ENCODE measurements at regions not wholly inside any gene's neighbourhood (a gene's known extent, or its start where the extent isn't known, plus 50 kb on each side); places are given as distances from the start of the nearest gene placed in this dataset.

DNA sequence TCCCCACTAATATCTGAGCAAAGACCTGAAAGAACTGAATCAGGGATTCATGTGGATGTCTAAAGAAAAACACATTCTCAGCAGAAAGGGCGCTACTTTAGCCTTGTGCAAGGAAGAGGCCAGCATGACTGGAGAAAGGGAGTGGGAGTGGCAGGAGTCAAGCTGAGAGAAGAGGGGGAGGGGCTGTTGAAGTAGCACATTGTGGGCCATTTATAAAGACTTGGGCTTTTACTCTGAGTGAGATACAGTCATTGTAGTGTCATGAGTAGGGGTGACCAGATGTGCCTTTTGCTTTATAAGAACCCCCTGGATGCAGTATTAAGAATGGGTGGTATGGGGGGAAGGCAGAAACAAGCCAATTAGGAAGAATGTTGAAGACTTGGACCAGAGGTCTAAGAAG, 452.8 kb downstream of the ENC1 start:
- no peak for DNase-seq (ENCODE audit: low spot score)

GRCh38 chr5:74186356-74187315, 453.9 kb downstream of the ENC1 start:
- DNase-seq (ENCODE audit: low spot score): no peak

GRCh38 chr5:74185599-74185998, 454.9 kb downstream of the ENC1 start:
- no peak for DNase-seq (ENCODE audit: low spot score)

GRCh38 chr5:74184649-74185048, 455.9 kb downstream of the ENC1 start:
- DNase-seq (ENCODE audit: low spot score): no peak

DNA sequence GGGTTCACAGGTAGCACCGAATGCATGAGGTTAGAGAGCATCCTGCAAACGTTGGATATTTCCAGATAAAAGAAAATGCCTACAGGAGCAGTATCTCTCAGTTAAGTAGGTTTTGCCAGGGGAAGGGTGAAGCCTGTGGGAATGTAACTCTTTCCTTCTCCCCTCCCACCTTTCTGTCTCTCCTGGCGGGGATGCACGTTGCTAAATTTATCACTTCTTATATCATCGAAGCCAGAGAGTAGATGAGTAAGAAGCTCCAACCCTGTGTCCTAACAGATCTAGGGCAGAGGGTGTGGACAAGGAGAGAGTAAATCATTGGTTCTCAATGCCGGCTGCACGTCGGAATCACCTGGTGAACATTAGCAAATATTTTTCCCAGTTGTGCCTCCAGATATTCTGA, 457.5 kb downstream of the ENC1 start:
- no peak for DNase-seq (ENCODE audit: low spot score)

DNA sequence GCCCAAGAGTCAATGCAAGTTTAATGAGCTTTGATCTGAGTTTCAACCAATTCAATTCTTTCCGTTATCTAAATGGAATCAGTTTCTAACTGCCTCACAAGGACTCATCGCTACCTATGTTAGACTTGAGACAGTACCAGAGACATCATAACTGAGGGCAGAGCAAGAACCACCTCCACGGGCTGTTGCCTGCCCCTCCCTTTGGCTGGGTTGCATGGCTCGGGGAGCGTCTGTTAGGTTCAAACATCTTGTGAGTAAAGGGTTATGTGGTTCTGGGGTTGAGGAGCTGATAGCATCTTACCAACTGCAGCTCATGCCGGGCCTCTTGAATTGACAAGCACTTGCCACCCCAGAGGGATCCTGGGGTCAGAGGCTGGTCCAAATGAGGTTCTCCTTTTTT, 457.9 kb downstream of the ENC1 start:
- DNase-seq (ENCODE audit: low spot score): no peak

DNA sequence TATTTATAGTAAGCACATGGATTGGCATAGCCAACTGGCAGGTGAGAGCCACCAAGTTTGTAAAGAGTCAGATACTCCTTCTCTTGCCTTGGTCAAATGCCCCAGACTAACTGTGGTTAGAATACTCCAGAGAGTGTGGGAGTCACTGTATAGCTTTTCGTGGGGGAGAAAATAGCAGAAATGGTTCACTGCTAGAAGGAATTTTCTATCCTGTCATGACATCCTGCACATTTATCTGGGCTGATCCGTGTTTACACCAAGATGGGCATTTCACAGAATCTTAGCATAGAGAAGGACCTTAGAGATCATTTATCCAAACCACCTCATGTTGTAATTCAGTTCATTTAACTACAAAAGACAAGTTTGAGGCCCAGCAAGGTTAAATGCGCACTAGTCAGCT, 460.8 kb downstream of the ENC1 start:
- DNase-seq (ENCODE audit: low spot score): no peak

- DNase-seq (ENCODE audit: low spot score): peak; percentile 61
These were observed 461.3 kb downstream of the ENC1 start for GRCh38 chr5:74179179-74179578.

DNA sequence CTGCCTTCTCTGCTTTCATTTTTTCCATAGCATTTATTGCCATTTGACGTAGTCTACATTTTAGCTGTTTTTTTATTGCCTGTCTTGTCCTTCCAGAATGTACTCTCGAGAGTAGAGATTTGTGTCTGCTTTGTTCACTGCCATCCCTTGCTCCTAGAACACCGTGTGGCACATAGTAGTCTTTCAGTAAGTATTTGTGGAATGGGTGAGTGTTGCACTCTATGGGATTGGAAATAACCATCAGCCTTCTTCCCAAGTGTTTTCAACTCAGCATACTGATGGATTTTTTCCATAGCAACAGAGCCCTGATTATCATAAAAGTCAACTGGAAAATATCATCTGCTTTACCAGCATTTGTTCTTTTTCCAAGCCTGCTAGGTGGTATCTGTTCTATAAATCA, 462.6 kb downstream of the ENC1 start:
- no peak for DNase-seq (ENCODE audit: low spot score)

- DNase-seq (ENCODE audit: low spot score): no peak
These were observed 466.2 kb downstream of the ENC1 start for GRCh38 chr5:74174366-74174765.

DNA sequence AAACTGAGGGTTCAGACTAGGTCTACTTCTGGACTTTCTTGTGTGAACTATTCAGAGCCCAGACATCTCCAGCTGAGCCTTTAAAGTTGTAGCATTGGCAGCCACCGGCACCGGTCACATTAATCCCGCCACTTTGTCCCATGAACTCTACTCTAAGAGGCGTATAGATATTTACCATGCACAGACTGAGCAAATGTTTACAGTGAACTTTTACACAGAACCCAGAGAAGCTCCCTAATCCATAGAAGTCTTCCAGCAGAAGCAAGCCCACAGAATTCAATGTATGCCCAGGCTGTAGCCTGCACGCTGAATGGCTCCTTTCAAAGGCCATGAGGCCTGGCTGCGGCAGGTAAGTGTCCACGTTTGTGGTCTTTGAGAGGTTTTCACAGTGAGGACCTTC, 466.9 kb downstream of the ENC1 start:
- no peak for DNase-seq (ENCODE audit: low spot score)

DNA sequence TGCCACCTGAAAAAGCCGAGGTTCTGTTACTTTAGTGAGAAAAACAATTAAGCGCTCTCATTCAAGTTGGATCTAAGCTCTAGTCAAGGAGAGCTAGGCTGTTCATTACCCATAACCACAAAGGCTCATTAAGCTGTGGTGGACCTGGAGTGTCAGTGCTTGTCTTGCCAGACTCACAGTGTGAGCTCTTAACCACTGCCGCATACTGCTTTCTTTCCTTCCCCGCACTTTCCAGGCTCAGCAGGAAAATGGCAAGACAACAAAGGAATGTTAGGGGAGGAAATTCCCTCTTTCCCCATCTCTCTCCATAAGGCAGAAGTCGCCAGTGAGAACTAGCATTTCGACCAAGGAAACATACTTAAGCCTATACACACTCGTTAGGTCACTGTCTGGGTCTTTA, 467.3 kb downstream of the ENC1 start:
- no peak for DNase-seq (ENCODE audit: low spot score)

GRCh38 chr5:74169701-74170100, 470.8 kb downstream of the ENC1 start:
- DNase-seq (ENCODE audit: low spot score): no peak

GRCh38 chr5:74167930-74168315, 472.6 kb downstream of the ENC1 start:
- no peak for DNase-seq (ENCODE audit: low spot score)

DNA sequence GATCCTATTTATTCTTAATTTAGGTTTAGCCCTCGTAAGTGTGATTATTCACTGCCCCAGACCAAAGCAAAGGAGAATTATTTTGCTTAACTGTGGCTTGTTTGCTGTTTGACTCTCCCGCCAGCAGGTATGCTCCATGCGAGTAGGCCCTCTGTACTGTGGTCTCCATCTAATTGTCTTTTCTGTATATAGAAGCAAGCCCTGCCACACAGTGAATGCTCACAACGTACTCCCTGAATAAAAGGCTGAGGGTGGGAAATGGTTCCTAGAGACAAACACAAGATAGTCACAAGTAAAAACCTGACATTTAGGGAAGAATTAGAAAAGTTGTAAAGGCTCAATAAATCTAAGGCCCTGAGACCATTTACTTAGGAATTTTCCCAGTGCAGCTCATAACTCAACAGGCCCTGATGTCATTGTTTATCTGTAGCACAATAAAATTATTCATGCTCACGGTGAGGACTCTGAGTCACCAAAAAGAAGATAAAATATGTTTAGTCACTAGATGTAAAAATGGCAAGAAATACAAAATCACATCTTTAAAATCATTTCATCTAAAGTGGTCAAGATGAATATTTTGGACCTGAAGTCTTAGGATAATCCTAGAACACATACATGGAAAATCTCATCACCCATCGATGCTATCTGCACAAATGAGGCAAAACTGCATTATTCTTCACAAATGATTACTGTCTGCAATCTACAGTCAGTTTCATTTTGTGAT, 473.2 kb downstream of the ENC1 start:
- DNase-seq (ENCODE audit: low spot score): peak; percentile 41

DNA sequence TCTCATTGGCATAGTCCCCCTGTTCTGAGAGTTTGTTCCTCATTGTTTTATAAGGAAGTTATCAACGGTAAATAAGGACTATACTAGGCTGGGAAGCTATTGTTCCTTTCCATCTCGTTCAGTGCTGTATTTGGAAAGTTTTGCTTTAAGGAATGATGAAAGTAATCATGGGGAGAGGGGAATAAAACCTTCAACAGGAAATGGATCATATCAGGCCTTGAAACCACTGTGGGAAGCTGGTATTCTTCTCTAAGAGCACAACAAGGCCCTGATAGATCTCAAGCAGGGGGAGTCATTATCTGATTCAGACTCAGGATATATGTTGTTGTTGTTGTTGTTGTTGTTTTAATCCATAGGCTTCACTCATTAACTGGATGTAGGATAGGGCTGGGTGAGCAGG, 474.5 kb downstream of the ENC1 start:
- no peak for DNase-seq (ENCODE audit: low spot score)

GRCh38 chr5:74164725-74165235, 475.7 kb downstream of the ENC1 start:
- no peak for DNase-seq (ENCODE audit: low spot score)

DNA sequence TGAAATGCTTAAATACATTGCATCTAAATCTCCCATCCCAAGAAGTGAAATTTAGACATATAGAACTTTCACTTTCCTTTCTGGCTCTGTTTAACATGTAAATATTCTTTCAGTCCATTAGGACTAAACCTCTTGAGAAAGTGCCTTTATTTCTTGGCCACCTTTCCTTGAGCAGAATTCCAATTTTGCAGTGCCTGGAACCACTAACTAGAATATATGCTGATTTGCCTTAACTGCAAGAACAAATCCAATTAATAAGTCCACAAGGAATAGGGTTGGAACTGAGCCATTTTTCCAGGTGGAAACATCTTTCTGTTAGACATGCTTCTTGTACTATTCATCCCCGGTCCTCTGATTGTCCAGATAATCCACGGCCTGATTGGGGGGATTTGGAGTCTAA, 478.0 kb downstream of the ENC1 start:
- DNase-seq (ENCODE audit: low spot score): no peak

- DNase-seq (ENCODE audit: low spot score): no peak
These were observed 479.4 kb downstream of the ENC1 start for GRCh38 chr5:74161170-74161569.

DNA sequence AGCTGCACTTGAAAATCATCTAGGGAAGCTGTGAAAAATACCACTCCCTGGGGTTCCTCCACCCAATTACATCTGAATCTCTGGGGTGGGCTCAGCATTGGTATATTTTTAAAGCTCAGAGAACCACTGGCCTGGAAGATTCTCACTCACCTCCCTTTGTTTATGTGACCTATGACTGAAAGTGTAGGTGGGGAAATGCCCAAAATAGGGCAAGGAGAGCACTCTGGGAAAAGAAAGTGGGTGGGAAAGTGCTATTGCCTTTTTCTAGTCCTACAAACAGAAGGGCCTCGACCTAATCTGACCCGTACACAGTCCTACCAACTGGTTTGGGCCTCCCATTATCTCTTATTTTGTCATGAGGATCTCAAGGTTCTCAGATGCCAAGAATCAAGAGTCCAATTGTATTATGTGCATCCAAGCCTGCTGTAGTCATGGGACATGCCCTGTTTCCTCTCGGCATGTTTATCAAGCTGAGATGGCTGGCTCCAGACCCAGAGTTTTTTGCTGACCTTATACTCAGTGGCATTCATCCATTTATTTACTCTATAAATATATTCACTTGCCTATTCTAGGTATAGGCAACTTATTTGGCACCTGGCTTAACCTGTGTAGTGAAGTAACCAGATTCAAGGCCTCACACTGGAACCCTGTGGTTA, 483.7 kb downstream of the ENC1 start:
- no peak for DNase-seq (ENCODE audit: low spot score)

- DNase-seq (ENCODE audit: low spot score): no peak
These were observed 485.0 kb downstream of the ENC1 start for GRCh38 chr5:74155501-74155900.

- DNase-seq (ENCODE audit: low spot score): no peak
These were observed 486.0 kb downstream of the ENC1 start for GRCh38 chr5:74154526-74154925.

All from AG08396 (cell line).